22Rv1 (cell line): ENCODE measurements at regions not wholly inside any gene's neighbourhood (a gene's known extent, or its start where the extent isn't known, plus 50 kb on each side); places are given as distances from the start of the nearest gene placed in this dataset.

ENCODE experiments used
- H3K27ac ChIP-seq: fragments of 450-650 bp; 2 replicates; pipeline ENCODE4 v1.5.1; 2017
- ZFX ChIP-seq: fragments of 450-650 bp; IDR thresholded peaks from 2 replicates; pipeline ENCODE4 v1.6.1; 2017; ENCODE audit warnings: antibody characterized with exemption, borderline replicate concordance
- TF ChIP-seq, protein P1 (sequence below): fragments of 450-650 bp; IDR thresholded peaks from 2 replicates; pipeline ENCODE4 v1.5.1; 2017; ENCODE audit warnings: mild to moderate bottlenecking

DNA sequence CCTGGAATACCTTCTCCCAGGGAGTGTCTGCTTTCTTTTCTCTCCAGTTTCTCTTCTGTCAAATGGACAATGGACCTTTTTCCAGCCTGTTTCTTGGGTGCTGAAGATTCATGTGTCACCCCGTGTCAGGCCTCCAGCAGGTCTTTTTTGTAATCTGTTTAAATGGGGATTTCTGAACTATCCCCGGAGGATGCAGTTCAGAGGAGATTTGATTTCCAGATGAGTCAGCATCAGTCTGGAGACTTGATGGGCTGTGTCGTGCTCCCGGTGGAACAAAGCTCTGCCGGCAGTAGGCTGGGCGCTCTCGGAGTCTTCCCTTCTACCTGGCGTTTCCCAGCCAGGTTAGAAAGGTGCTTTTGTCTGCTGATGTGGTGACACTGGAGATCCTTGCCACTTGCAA is 440.6 kb downstream of the HS3ST3B1 start:
- H3K27ac ChIP-seq: no peak overlapping the region
- TF ChIP-seq, protein P1, sequence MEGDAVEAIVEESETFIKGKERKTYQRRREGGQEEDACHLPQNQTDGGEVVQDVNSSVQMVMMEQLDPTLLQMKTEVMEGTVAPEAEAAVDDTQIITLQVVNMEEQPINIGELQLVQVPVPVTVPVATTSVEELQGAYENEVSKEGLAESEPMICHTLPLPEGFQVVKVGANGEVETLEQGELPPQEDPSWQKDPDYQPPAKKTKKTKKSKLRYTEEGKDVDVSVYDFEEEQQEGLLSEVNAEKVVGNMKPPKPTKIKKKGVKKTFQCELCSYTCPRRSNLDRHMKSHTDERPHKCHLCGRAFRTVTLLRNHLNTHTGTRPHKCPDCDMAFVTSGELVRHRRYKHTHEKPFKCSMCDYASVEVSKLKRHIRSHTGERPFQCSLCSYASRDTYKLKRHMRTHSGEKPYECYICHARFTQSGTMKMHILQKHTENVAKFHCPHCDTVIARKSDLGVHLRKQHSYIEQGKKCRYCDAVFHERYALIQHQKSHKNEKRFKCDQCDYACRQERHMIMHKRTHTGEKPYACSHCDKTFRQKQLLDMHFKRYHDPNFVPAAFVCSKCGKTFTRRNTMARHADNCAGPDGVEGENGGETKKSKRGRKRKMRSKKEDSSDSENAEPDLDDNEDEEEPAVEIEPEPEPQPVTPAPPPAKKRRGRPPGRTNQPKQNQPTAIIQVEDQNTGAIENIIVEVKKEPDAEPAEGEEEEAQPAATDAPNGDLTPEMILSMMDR: no peak
- no peak for TF ChIP-seq ZFX

DNA sequence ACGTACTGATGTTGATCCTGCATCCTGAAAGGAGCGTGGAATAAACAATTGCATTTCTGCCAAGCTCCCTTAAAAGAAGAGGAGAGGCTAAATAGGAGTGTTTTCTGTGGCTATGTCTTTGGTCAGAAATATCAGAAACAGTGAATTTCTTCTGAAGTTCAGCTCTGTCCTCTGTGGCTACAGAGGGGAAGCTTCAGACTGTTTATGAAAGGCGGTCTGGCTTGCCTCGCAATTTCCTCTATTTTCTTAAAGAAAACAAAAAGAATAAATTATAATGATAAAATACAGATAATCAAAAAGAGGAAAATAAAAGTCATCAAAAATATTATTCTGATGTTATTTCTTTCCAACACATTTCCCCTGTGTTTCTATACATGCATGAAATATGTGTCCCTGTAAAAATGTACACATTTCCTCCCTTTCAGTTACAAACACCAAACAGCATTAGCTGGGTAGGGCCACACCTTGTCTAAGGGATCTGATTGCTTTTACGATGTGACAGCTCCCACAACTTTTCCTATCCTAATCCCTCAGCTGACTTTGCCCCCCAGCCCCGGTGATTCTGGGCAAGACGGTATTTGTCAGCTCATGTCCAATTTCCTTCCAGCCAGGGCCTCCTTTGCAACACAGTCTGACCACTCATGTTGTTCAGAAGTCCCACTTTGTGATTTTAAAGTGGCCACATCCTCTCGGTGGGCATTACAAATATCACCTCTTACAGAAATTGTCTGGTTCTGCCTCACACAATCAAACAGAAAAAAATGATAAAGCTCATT is 439.0 kb downstream of the HS3ST3B1 start:
- TF ChIP-seq, protein P1: no peak
- no peak for TF ChIP-seq ZFX
- no peak overlapping the region for H3K27ac ChIP-seq

DNA sequence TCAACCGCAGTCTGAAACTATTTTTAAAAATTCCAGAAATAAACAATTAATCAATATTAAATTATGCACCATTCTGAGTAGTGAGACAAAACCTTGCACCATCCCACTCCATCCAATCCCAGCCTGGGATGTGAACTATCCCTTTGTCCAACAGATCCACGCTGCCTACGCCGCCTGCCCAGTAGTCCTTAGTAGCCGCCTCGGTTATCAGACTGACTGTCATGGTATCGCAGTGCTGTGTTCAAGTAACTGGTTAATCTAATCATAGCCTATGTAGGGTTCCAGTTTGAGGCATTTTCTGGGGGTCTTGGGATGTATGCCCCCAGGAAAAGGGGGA is 437.7 kb downstream of the HS3ST3B1 start:
- no peak overlapping the region for H3K27ac ChIP-seq
- TF ChIP-seq, protein P1: no peak
- no peak for TF ChIP-seq ZFX

DNA sequence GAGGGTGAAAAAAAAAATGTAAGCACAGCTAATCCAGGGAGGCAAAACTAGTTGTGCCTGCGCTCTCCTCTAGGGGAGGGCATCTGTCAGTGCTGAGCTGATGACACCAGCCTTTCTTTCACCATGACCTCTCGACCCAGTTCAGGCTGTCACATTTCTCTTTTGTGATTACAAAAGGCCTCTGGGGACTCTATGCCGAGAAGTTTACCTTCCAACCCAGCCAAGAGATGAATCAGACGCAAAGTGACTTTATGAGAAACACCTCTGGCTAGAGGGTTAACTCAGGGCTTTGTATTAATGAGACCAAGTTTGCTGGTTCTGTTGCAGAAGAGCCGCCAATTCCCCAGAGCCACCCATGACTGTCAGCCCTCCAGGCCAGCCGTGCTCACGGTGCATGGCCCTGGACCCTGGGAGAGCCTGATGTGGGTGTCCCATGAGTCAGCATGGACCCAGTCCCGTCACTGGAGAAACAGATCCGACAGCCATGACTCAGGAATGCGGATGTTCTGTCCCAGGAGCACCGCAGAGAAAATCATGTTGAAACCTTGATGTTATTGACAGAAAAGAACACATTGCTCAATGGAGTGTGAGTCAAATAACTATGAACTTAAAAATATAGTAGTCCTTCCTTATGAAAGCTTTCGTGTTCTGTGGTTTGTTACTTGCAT is 437.2 kb downstream of the HS3ST3B1 start:
- H3K27ac ChIP-seq: no peak overlapping the region
- TF ChIP-seq ZFX: no peak
- TF ChIP-seq, protein P1: no peak

DNA sequence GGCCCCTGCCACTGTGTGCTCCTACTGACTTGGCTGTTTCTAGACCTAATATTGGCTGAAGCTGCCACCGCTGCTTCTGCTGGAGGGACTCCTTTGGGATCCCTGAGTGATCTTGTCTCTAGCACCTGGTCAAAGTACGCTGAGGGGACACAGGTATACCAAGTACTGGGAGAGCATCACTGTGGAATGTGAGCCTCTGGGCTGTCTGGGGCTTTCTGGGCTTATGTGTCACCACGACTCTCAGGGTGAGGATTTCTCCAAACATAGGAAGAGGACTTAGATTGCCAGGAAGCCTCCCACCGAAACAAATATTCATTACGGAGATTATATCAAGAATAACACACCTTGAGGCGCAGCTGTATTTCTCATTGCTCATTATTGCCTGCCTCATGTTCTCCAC is 435.8 kb downstream of the HS3ST3B1 start:
- TF ChIP-seq, protein P1: no peak
- no peak for TF ChIP-seq ZFX

DNA sequence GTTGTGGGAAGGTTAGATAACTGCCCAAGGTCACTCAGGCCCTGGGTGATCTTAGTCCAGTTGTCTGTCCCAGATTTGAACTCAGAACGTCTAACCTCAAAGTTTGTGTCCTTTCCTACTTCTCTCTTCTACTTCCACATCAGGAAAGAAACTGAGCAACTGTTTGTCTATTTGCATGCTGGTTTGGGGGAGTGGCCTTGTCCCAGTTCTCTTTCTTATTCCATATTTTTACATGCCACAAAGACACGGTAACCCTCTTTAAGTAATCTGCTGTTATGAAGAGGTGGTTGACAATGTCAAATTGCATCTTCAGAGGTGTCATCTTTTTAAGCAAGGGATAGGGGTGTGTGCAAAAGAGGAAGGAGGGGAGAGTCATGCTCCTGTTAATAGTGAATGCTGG is 432.5 kb downstream of the HS3ST3B1 start:
- no peak for TF ChIP-seq ZFX
- TF ChIP-seq, protein P1: no peak
- no peak overlapping the region for H3K27ac ChIP-seq

More for the DNA sequence above, 435.8 kb downstream of the HS3ST3B1 start:
- no peak overlapping the region for H3K27ac ChIP-seq

DNA sequence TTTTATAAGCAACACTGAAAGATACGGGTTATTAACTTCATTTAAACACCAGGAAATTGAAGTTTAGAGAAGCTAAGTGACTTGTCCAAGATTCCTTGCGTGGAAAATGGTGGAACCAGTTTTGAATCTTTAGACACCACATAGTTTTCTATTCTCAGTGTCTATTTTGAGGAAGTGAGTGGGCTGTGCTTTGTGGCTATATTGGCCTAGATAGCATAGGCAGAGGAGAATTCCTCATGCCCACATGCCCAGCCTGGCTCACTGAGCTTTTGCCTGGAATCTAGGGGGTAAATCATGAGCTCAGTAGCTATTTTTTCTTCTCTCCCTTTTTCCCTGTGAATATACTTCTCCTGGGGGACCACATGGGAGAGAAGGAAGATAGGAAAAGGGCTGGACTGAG is 431.3 kb downstream of the HS3ST3B1 start:
- TF ChIP-seq ZFX: no peak
- TF ChIP-seq, protein P1: no peak
- no peak overlapping the region for H3K27ac ChIP-seq
